GM10248 (cell line): ENCODE measurements at regions not wholly inside any gene's neighbourhood (a gene's known extent, or its start where the extent isn't known, plus 50 kb on each side); places are given as distances from the start of the nearest gene placed in this dataset.

Experiments
- CTCF ChIA-PET: fragments of 300-600 bp; sonication (Branson Sonifier 250); formaldehyde crosslinking; extraction: SDS; loops from one replicate; lab custom pipeline; 2021; ENCODE audit warnings: antibody characterized with exemption; lab: Yijun Ruan, JAX
- POLR2A ChIA-PET: fragments of 350-650 bp; sonication (Branson Sonifier 250); formaldehyde crosslinking; extraction: SDS; loops from one replicate; lab custom pipeline; 2020; ENCODE audit warnings: antibody characterized with exemption; lab: Yijun Ruan, JAX
- DNase-seq: peaks from one replicate; pipeline ENCODE4 v3.0.0; 2012; ENCODE audit errors: extremely low spot score
- TF ChIP-seq, protein P1 (sequence below): IDR thresholded peaks from 2 replicates; pipeline ENCODE4 v1.5.1; 2012; ENCODE audit warnings: mild to moderate bottlenecking, low read depth; ENCODE audit errors: extremely low read depth, missing control alignments, control extremely low read depth

DNA sequence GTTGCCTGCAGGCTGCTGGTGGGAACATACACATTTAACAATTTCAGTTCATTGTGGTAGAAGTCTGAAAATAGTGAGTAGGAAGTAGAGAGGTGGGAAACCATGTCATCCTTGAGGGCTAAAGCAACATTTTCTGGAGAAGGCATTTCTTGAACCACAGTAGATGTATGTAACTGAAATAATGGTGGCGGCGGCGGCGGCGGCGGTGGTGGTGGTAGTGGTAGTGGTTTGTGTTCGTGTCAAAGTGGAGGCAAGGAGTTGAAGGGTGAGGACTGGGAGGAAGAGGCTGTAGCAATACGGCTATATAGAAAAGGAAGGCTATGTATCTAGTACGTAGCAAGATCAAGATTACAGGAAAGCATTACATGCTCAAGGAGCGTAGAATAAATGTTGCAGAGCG, 1381.6 kb upstream of the TENM3 start:
- no peak for DNase-seq
- ChIA-PET CTCF (no interaction called here), POLR2A (no interaction called here)
- TF ChIP-seq, protein P1, sequence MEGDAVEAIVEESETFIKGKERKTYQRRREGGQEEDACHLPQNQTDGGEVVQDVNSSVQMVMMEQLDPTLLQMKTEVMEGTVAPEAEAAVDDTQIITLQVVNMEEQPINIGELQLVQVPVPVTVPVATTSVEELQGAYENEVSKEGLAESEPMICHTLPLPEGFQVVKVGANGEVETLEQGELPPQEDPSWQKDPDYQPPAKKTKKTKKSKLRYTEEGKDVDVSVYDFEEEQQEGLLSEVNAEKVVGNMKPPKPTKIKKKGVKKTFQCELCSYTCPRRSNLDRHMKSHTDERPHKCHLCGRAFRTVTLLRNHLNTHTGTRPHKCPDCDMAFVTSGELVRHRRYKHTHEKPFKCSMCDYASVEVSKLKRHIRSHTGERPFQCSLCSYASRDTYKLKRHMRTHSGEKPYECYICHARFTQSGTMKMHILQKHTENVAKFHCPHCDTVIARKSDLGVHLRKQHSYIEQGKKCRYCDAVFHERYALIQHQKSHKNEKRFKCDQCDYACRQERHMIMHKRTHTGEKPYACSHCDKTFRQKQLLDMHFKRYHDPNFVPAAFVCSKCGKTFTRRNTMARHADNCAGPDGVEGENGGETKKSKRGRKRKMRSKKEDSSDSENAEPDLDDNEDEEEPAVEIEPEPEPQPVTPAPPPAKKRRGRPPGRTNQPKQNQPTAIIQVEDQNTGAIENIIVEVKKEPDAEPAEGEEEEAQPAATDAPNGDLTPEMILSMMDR = no peak

DNA sequence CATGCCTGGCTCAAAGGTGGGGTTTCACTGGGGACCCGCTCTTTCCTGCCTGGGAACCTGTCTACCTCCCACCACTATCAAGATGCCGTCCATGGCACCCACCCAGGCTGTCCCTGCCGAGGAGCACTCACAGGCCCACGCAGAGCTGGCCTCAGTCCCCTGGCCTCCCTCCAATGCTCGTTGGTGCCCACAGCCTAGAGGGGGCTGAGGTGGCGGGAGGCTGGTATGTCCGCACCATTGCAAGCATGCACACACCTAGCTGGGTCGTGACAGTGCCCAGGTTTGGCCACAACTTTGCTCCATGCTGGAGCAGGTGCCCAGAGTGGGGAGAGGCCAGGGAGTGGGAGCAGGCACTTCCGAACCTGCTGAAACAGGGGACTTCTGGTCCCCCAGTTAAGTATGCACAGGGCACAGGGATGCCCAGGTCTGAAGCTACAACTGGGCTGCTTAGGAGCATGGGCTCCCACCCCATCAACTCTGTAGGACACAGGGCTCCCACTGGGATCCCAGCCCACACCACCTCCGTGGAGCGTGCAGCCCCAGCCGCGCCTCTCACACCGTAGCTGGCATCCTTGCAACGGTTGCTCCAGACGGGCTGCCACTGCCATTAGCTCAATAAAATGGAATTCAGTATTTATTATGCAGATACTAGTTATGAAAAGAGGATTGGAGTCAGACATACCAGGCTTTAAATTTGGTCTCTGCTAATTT, 1376.1 kb upstream of the TENM3 start:
- POLR2A ChIA-PET = no interaction called here
- CTCF ChIA-PET = interaction anchor here (1.3 to 1.4 kb wide), 2 partner anchors 15 to 43 kb away, joined by 3 read pairs; no protein-coding TSS in a partner anchor
- DNase-seq = no peak
- TF ChIP-seq, protein P1 = no peak

DNA sequence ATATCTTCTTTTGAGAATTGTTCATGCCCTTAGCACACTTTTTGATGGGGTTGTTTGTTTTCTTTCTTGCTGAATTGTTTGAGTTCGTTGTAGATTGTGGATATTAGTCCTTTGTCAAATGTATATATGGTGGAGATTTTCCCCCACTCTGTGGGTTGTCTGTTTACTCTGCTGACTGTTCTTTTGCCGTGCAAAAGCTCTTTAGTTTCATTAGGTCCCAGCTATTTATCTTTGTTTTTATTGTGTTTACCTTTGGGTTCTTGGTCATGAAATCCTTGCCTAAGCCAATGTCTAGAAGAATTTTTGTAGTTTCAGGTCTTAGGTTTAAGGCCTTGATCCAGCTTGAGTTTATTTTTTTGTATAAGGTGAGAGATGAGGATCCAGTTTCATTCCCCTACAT, 1372.6 kb upstream of the TENM3 start:
- POLR2A ChIA-PET = no interaction called here

DNA sequence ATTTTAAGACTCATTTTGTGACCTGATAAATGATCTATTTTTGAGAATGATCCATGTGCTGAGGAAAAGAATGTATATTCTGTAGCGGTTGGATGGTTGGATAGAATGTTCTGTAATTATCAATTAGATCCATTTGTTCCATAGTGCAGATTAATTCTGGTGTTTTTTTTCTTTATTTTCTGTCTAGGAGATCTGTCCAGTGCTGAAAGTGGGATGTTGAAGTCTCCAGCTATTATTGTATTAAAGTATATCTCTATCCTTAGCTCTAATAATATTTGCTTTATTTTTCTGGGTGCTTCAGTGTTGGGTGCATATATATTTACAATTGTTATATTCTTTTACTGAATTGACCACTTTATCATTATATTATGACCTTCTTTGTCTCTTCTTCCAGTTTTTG, 1344.9 kb upstream of the TENM3 start:
- DNase-seq = no peak
- CTCF ChIA-PET = no interaction called here
- POLR2A ChIA-PET = no interaction called here
- TF ChIP-seq, protein P1 = no peak

More for the DNA sequence above, 1372.6 kb upstream of the TENM3 start:
- CTCF ChIA-PET = no interaction called here
- TF ChIP-seq, protein P1 = no peak
- DNase-seq = no peak

DNA sequence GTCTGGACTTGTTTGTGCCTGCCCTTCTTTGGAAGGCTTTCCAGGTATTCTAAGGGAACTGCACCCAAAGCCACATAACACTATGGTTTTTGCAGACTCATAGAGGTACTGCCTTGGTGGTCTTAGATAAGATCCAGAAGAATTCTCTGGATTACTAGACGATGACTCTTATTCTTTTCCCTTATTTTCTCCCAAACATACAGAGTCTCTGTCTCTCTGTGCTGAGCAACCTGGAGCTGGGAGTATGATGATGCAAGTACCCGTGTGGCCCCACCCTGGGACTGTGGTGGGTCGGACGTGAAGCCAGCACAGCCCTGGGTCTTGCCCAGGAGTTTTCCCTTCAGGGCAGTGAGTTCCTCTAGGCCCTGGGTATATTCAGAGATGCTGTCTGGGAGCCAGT, 1342.4 kb upstream of the TENM3 start:
- DNase-seq = no peak
- CTCF ChIA-PET = interaction anchor here (1.4 kb wide), 1 partner anchor 11 kb away, joined by 5 read pairs; no protein-coding TSS in a partner anchor
- TF ChIP-seq, protein P1 = no peak
- POLR2A ChIA-PET = no interaction called here

DNA sequence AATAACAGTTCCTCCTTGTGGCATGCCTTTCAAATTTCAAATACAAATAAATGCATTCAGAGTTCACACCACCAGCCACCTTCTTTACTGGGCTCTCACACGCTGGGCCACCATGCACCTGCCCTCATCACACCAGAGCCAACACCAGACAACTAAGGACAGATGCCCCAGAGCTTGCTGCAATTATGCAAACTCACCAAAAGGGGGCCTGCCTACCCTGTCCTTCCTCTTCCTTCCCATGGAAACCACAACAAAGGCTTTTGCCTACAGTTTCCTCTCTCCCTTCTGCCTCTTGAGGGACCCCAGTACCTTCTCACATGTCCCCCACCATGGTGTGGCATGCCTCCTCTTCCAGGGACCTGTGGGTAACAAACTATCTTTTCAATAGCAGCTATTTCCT, 1333.9 kb upstream of the TENM3 start:
- POLR2A ChIA-PET = no interaction called here
- CTCF ChIA-PET = interaction anchor here (0.8 to 1.0 kb wide), 2 partner anchors 24 to 42 kb away, joined by 3 read pairs; no protein-coding TSS in a partner anchor
- TF ChIP-seq, protein P1 = no peak
- DNase-seq = no peak

DNA sequence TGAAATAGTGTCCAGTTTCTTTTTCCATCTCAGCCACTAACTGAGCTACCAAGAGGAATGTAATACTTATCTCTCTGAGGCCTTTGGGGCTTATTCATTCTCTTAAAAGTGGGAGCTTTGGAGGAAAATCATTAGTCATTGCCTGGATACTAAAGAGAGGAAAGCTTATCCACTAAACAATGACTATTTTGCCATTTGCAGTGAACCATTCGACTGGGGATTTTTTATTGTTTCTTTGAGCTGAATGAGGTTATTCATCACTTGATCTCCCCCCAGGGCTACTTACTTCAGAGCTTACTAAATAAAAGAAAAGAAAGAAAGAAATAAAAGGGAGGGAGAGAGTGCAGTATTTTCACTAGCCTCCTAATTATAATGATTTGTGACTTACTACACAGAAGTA, 1329.5 kb upstream of the TENM3 start:
- TF ChIP-seq, protein P1 = no peak
- ChIA-PET POLR2A (no interaction called here), CTCF (no interaction called here)
- DNase-seq = no peak
